CD4-positive, alpha-beta T cell treated with Interleukin-4 for 1 hour (primary cell): ENCODE measurements at regions not wholly inside any gene's neighbourhood (a gene's known extent, or its start where the extent isn't known, plus 50 kb on each side); places are given as distances from the start of the nearest gene placed in this dataset.
"Not testable (repeated sequence)": the region's sequence is repeated elsewhere in the genome, so short reads cannot be mapped to it uniquely, and the experiment has no call there.

ENCODE experiments used
- DNase-seq, 2 donors: peaks; one replicate each; pipeline ENCODE4 v3.0.0-alpha.2; 2020 to 2022

DNA sequence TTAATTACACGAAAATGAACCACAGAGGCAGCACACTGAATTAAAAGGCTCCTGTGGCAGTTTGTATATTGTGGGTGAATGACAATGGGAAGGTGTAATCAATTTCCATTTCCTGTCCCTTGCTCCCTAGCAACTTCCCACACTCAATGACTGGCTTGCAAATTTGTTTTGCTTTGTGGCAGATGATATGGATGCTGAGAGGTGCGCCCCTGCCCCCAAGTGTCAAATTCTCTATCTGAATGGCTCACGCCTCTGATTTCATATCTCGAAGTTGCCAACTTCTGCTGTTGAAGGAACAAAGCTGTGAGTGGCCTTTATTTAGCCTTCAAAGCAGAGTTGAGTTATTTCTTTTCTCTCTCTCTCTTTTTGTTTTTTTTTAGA is 86.0 kb downstream of the FOXD2 start:
- no peak for DNase-seq

DNA sequence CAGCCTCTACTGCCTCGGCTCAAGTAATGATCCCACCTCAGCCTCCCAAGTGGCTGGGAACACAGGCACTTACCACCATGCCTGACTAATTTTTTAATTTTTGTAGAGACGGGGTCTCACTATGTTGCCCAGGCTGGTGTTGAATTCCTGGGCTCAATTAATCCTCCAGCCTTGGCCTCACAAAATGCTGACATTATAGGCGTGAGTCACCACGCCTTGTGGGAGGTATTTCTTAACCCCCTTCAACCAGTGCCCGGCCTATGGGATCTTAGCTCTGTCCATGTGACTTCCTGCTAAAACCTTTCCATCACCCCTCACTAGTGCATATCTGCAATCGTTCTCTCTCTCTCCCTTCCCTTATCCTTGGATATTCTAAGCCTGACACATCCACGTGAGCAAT is 86.4 kb downstream of the FOXD2 start:
- DNase-seq = no peak

DNA sequence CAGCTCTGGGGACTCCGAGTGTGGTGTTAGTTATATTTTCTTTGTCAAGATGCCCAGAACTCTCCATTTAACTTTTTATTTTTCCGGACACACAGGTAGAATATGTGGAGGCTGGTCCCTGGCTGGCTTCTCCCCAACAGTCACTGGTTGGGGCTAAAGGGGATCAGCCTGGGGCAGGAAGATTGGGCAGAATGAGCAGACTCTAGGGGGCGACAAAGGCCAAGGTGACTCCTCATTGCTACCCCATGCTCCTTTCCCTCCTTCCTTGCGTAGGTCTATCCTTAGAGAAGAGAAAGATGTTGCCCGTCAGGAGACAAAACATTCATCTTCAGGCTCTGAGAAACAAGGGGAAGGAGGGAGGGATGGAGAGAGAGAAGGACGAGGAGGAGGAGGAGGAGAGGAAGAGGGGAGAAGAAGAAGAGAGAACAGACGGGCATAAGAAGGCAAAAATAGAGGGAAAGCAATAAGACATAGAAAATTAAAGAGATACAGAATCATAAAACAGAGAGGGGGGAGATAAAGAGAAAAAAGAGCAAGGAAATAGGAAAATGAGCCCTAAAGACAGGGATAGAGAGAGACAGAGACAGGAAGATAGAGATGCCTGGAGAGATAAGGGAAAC is 89.9 kb downstream of the FOXD2 start:
- no peak for DNase-seq

DNA sequence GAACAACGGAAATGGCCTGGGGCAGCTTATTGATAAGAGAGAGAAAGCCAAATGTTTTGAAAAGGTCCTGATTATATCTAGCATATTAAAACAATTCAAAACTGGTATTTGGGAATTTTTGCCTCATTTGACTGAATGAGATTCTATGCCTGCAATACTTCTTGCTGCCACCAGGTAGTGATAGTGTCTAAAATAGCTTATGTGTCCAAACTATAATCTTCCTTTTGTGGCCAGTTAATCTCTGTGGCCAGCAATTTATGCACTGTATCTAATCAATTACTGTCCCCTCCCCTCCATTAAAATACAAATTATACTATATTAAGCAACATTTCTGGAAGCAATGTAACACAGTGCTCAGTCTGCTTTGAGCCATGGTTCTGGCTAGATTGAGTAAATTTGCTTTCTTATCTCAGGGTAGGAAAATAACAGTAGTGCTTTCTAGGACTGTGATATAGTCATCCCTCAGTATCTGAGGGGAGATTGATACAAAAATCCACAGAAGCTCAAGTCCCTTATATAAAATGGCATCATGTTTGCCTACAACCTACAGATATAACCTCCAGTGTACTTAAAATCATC is 91.8 kb downstream of the FOXD2 start:
- DNase-seq = no peak

DNA sequence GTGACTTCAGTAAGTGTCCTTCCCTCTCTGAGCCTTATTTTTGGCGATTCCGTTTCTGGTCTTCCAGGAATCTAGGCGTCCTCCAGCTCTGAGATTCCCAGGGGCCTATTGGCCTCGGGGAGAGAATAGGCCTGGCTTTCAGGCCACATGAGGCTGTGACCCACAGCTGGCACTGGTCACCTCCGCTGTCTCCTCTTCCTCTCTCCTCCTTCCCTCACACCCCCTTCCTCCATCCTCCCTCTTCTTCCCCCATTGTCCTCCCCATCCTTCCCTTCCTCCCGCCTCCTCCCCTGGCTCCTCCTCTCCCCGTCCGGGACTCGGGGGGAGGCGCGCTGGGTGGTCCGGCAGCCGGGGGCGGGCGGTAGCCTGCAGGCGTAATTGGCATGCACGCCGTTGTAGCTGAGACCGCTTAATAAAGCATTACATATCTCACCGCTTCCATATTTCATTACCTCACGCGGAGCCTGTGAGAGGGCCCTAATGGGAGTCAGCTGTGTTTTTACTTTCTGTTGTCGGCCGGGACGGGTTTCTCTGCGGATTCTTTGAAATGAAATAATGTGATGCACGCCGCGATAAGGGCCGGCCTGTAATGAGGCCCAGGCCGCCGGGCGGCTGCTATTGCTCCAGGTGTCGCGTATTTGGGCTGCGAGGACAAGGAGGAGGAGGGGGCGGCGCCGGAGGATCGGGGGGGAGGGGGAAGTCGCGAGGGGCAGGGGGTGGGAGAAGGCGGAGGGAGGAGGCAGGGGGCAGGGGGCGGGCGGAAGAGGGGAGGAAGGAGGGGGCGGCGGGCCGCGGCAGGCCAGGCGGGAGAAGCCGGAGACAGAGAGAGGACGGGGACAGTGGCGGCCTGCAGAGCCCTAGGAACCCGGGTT is 95.3 kb downstream of the FOXD2 start:
- no peak for DNase-seq

DNA sequence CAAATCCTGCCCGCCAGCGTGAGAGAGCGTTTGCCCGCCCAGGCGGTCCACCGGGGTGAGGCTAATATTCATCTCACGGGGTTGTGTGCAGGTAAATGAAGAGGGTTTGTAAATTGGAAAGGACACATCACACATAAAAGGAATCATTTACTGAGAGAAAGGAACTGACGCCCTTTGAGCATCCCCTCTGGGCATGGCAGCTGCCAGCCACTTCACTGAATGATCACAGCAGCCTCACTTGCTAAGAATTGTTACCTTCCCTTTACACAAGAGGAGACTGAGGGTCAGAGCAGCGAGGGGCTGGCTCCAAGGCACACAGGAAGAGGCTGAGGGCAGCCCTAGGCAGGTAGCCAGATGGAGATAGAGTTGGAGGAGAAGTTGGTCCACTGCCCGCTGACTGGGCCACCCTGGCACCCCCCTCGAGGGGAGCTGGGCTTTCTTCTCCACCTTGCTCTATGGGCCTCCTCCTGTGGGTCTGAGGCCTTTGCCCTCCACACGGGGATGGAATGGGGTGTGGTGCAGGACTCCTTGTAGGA is 96.0 kb downstream of the FOXD2 start:
- DNase-seq = no peak

DNA sequence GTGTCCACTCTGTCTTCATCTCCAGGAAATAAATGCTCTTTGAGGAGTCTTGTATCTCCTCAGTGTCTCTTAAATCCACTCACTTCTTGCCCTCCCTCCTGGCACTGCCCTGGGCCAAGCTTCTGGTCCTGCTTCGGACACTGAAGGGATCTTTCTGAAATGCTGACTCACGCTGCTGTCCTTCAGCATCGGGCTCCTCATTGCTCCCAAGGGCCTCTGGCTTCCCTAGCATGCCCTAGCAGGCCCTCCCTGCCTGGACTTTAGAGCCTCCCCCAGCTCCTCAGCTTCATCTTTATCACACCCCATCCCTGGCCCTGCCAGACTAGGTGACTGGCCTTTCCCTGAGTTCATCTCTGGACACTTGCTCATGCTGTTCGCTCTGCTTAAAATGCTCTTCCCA is 96.6 kb downstream of the FOXD2 start:
- DNase-seq = no peak

DNA sequence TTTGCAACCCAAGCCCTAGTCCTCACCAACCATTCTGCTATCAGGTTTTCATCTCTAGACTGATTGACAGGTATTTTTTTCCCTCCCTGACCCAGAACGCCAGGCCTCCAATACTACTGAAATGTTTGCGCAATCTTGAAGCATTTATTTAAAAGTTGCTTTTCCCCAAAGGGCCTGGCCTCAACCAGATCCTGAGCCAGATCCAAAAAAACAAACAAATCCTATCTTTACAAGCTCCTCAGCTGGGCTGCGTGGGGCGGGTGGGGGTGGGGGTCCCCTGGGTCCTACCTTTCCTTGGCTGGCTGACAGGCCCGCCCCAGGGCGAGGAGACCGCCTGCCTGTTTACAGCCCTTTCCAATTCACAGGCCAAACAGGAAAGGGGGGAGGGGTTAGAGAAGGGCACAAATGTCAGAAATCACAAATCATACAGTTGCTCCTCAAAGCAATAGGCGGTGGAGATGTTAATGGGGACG is 98.8 kb downstream of the FOXD2 start:
- no peak for DNase-seq

DNA sequence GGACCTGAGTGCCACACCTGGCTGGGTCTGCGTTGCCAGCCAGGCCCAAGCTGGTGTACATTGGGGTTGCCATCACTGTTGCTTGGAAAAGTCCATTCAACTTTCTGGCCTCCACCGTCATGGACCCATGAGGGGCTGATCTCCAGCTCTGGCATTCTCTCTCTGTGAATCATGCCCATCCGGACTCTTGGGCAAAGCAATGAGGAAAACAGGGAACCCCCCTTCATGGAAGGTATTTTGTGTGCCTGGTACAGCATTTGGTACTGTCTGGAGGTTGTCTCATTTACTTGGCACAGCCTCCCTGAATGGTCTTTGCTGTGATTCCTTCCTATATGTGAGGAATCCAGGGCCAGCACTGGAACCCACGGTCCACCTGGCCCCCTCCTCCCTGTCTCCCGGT is 99.4 kb downstream of the FOXD2 start:
- no peak for DNase-seq

DNA sequence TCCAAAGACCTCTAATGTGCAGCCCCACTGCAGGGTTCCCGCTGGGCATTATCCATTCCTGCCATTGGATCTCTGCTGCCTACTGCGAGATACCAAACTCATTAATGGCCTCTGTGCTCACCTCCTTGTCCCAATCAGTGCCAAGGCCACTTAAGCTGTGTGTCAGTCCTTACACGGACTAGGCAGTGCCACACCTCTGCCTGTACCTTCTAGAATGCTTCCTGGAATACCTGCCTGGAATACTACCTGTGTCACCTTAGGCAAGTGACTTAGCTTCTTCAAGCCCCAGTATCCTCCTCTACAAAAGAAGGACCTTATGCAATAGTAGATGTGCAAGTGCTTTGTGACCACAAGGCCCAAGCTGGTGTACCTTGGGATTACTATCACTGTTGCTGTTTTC is 100.1 kb downstream of the FOXD2 start:
- DNase-seq = no peak

DNA sequence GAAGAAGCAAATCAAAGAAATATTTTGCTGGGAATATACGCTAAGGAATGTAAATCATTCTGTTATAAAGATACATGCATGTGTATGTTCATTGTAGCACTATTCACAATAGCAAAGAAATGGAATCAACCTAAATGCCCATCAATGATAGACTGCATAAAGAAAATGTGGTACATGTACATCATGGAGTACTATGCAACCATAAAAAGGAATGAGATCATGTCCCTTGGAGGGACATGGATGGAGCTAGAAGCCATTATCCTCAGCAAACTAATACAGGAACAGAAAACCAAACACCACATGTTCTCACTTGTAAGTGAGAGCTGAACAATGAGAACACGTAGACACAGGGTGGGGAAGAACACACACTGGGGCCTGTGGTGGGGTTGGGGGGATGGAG is 100.7 kb downstream of the FOXD2 start:
- not testable (repeated sequence) for DNase-seq

DNA sequence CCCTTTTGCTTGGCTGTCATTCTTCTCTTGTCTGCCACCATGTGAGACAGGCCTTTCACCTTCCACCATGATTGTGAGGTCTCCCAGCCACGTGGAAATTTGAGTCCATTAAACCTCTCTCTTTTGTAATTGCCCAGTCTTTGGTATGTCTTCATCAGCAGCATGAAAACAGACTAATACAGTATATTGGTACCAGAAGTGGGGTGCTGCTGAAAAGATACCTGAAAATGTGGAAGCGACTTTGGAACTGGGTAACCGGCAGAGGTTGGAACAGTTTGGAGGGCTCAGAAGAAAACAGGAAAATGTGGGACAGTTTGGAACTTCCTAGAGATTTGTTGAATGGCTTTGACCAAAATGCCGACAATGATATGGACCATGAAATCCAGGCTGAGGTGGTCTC is 103.9 kb downstream of the FOXD2 start:
- not testable (repeated sequence) for DNase-seq

DNA sequence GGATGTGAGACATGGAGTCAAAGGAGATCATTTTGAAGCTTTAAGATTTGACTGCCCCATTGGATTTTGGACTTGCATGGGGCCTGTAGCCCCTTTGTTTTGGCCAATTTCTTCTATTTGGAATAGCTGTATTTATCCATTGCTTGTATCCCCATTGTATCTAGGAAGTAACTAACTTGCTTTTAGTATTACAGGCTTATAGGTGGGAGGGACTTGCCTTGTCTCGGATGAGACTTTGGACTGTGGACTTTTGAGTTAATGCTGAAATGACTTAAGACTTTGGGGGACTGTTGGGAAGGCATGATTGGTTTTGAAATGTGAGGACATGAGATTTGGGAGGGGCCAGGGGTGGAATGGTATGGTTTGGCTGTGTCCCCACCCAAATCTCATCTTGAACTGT is 105.2 kb downstream of the FOXD2 start:
- DNase-seq = not testable (repeated sequence)

DNA sequence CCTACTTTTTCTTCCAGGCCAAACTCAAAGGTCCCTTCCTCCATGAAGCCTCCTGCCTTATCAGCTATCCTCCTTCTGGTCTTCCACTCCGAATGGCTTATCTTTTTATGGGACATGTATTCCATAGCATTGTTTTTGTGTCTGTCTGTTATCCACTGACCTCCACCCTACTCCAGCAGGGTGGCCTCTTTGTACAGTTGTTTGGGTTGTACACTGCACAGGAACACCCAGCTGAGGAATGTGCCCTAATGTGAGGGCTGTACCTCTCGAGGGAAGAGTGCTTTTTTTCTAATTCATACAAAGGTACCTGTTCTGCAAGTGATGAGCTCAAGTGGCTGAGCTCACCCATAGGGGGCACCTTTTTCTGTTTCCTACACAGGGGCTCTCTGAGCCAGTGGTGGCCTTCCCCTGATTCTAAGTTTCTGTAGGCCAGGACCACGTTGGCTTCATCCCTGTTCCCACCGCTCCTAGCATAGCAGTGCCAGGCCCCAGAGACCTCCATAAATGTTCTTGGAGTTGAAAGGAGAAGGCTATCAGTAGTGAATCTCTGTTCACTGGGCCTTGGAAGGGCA is 108.2 kb downstream of the FOXD2 start:
- no peak for DNase-seq

DNA sequence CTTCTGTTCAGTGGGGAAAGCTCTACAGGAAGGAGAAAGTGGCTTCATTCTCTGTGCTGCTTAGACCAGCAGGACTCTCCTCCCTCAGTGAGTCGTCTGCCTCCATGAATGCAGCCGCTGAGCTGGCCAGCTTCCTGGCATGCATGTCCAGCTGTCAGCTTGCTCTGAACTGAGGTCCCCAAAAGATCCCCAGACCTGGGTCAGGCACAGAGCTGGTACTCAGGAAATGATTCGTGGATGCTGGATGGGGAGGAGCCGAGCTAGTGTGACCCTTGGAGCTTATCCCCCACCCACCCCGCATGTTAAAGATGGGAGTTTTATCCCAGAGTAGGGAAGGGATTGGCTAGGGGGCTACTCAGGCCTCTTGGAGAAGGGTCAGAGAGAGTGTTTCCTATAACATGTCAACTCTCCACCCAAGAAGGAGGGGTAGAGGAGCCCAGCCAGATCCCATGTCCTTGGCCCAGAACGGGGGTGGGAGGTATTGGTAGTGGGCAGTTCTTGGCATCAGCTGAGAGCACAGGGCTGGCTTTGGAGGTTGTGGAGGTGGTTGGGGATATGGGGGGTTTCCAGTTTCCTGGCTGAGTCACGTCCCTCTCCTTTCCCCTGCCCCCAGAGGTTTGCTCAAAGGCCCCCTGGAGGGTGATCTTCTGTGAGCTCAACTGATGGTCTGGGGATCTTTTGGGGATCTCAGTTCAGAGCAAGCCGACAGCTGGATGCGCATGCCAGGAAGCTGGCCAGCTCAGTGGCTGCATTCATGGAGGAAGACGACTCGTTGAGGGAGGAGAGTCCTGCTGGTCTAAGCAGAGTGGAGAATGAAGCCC is 110.1 kb downstream of the FOXD2 start:
- DNase-seq = no peak

DNA sequence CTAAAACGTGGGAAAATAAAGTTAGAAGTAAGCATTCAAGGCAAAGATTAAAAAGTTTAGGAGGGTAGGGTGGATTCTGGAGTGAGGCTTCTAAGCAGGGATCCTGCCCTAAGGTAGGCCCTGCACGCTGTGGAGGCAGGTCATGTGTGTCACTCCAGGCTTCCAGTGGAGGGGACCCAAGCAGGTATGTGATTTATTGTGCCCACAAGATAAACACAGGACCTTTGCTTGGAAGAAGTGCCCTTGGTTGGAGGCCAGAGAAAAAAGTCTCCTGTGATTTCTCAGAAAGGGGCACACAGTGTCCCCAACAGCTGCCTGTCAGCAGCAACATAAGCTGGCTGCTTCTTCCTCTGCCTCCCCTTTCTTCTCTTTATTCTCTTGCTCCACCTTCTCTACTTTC is 110.8 kb downstream of the FOXD2 start:
- DNase-seq = no peak

DNA sequence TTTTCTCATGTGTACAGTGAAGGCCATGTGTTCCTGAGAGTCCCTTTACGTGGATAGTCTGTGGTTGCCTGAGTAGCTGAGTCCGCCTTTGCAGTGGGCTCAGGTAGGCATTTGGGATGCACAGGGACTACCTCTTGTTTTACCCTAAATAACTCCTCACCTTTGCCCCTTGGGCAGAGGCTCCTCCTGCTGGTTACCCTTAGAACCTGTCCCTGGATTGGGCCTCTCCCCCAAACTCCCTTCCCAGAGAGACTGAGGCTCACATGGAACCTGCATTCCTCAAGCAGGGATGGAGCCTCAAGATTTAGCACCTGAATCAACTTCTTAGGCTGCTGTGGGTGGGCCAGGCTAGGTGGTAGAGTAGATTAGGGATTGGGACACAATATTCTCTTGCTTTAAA is 111.7 kb downstream of the FOXD2 start:
- no peak for DNase-seq

DNA sequence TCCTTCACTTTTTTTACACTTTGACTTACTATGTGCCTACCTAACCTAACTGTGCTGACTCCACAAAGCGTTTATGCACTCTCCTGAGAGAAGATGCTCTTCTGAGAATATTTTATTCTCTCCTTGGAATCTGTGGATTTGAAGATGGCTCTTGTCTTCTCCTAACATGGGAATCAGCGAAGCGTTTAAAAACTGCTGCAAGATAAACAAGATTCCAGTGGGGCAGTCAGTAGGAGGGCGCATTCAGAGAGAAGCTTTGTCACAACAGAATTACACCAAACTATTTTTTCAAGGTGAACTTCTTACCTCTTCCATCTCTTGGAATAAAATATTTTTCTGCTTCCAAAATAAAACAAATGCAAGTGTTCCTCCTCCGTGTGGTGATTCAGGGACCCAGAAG is 113.1 kb downstream of the FOXD2 start:
- DNase-seq = no peak

DNA sequence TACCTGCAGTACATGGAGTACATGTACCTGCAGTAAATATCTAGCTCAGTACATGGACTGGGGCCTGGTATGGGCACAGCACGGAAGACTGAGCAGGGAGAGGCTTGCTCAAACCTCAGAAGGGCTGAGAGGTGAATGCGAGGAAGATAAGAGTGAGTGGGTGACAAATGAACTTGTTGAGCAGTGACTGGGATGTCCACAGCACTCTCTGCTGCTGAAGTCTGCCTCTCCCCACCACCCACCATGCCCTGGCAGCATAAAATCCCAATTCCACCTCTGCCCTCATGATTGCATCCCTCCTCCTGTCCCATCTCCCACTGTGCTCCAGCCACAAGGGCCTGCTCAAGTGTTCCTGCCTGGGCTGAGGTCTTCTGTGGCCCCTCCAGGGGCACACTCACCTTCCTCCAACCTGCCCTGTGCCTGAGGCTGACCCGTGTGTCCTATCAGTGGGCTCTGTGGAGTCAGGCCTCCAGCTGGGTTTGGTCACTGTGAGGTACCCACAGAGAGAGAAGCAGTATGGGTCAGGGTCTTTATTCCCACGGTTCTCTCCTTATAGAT is 114.2 kb downstream of the FOXD2 start:
- DNase-seq = no peak

DNA sequence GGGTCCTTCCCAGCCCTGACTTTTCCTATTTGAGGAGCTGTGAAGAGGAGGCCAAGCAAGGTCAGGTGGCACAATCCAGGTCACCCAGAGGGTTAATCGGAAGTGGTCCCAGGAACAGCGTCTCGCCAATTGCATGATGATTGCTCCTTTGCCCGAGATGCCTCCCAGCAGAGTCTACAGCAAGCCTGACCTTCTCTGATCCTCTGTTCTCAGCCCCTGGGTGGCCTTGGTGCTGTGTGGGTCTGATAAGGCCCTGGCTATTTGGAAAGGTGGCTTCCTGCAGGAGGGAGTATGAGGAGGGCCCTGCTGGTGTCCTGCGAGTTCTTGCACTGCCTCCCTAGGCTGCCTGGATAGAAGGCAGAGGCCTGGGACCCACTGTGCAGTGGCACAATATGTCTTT is 116.2 kb downstream of the FOXD2 start:
- no peak for DNase-seq

DNA sequence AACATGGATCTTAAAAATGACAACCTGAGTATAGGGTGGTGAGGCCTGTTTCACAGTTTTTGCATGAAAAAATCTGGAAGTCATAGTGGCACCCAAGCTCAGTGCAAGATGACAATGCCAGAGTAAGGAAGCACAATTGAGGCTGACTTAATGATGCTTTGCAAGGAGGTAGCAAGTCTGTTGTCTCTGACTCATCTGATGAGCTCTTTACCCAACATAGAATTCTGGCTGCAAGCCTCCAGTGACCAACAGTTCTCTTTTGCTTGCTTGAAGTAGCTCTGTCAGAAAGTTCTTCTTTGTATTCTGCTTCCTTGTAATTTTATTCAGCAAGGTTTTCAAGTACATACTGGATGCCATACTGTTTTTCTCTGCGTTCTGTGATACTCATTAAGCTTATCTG is 117.1 kb downstream of the FOXD2 start:
- DNase-seq = no peak

DNA sequence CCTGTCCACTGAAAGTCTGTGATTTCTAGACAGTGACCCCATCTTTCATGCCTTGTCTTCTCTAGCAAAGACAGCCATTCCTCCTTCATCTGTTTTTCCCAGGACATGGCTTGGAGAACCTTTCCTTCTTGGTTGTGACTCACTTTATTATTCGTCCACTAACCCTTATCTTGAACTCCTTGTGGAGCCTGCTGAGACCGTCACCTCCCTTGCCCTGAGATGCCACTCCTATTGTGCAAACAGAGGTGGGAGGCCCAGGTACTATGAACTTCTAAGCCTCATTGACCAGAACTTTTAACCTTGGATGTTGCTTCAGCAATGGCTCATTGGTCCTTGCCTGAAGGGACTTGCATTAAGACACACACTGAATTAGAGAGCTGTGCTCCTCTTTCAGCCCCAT is 117.5 kb downstream of the FOXD2 start:
- DNase-seq = no peak
